Body of pancreas (tissue), 4 donors: ENCODE measurements at regions not wholly inside any gene's neighbourhood (a gene's known extent, or its start where the extent isn't known, plus 50 kb on each side); places are given as distances from the start of the nearest gene placed in this dataset.
"Not testable (repeated sequence)": the region's sequence is repeated elsewhere in the genome, so short reads cannot be mapped to it uniquely, and the experiment has no call there.

Experiments
- ATAC-seq: fragments of 150-250 bp; one replicate; pipeline ENCODE4 v1.9.1; 2016
- DNase-seq, 4 donors: peaks; one replicate each; pipeline ENCODE4 v3.0.0-alpha.2; 2019
- H3K27ac ChIP-seq, 4 donors: fragments of 200-600 bp; sonication (generic); 1 replicate in 3 of 4; 2 replicates in 1 of 4; pipeline versions ENCODE4 v1.5.1 to v1.6.1; 2016 to 2019; ENCODE audit warnings: mild to moderate bottlenecking in 1 of 4, mixed read lengths in 1 of 4, moderate library complexity in 1 of 4
- H3K27me3 ChIP-seq, 2 donors: fragments of 200-600 bp; sonication (generic); one replicate each; pipeline ENCODE4 v1.6.0; 2016; ENCODE audit warnings: mild to moderate bottlenecking in 1 of 2
- H3K36me3 ChIP-seq, 2 donors: fragments of 200-600 bp; sonication (generic); replicated peaks in 1 of 2; 2 replicates each; pipeline ENCODE4 v1.5.1; 2016; ENCODE audit warnings: low read depth in 2 of 2; ENCODE audit not compliant: insufficient read depth in 1 of 2
- H3K4me1 ChIP-seq: fragments of 200-600 bp; sonication (generic); one replicate; pipeline ENCODE4 v1.6.0; 2016
- H3K4me3 ChIP-seq, 2 donors: fragments of 200-600 bp; sonication (generic); 1 replicate in 1 of 2; 2 replicates in 1 of 2; pipeline ENCODE4 v1.5.1; 2016 to 2019
- H3K9me3 ChIP-seq, 3 donors: fragments of 200-600 bp; sonication (generic); 1 replicate in 2 of 3; 2 replicates in 1 of 3; pipeline ENCODE4 v1.5.1; 2016
- CTCF ChIP-seq, 7 experiments: fragments of 450-650 bp in 4 of 7; fragments of 200-600 bp in 3 of 7; sonication (generic) in 3 of 7; IDR thresholded peaks; one replicate each; pipeline ENCODE4 v1.5.1; 2016 to 2019; ENCODE audit warnings: antibody characterized with exemption in 7 of 7
- POLR2A ChIP-seq, 3 donors: fragments of 450-650 bp; IDR thresholded peaks; one replicate each; pipeline ENCODE4 v1.6.1; 2016; ENCODE audit warnings: antibody characterized with exemption in 3 of 3, mild to moderate bottlenecking in 2 of 3
- WGBS, 2 donors: methylation state at CpG; one replicate each; pipeline ENCODE4 v1.1.5; 2017; 5-methylcytosine and 5-hydroxymethylcytosine counted together
- intact Hi-C: fragments of 100-400 bp; cut with DNase I; formaldehyde crosslinking; loops from one replicate; pipeline ENCODE4 v1.15.1; 2023

GRCh38 chr9:78091731-78092130 lies 60.1 kb upstream of the GNAQ start:
- Histone ChIP-seq H3K4me1 (no peaks in the 10 kb centered on the region), H3K36me3 (no peaks in the 10 kb centered on the region), H3K9me3 (no peaks in the 10 kb centered on the region), H3K4me3 (no peak overlapping the region), H3K27ac (no peak overlapping the region), H3K27me3 (no peaks in the 10 kb centered on the region)
- 89 to 93% methylated on average over 9 of the region's 9 CpGs for WGBS, 2 donors
- no peak for ATAC-seq
- DNase-seq: no peak
- intact Hi-C loops: no loop called here
- TF ChIP-seq CTCF (IDR thresholded peaks at IDR 0.05) (no peak), POLR2A (IDR thresholded peaks at IDR 0.05) (no peak)

DNA sequence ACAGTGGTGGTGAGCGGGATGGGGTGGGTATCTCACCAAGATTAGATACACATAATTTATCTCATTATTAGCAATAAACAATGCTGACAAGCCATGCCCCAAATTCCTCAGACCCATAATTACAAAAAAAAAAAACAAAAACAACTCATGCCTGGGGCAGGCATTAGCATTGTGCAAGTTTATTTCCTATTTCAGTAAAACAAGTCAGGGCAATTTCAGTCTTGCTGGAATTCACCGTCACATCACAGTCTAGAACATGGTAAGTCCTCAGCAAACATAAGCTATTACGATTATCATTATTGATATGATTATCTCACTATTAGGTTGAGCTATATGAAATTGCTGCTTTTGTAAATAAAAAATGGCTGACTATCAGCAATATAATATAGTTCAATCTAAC lies 57.5 kb upstream of the GNAQ start:
- Histone ChIP-seq H3K27ac (no peak overlapping the region), H3K4me1 (no peaks in the 10 kb centered on the region), H3K9me3 (no peaks in the 10 kb centered on the region), H3K4me3 (no peak overlapping the region), H3K27me3 (no peaks in the 10 kb centered on the region), H3K36me3 (no peaks in the 10 kb centered on the region)
- 67 to 85% methylated on average over 3 of the region's 3 CpGs for WGBS, 2 donors
- DNase-seq: no peak
- ATAC-seq: no peak
- intact Hi-C loops: no loop called here
- no peak for TF ChIP-seq POLR2A (IDR thresholded peaks at IDR 0.05)
- no peak for TF ChIP-seq CTCF (IDR thresholded peaks at IDR 0.05)

- intact Hi-C loops, H3K4me1 ChIP-seq, H3K4me3 ChIP-seq, H3K27ac ChIP-seq, H3K27me3 ChIP-seq, DNase-seq, H3K36me3 ChIP-seq, ATAC-seq, H3K9me3 ChIP-seq: not testable (repeated sequence)
- WGBS, 2 donors: 88 to 95% methylated on average over 1 of the region's 1 CpG
Measured at GRCh38 chr9:78088190-78088589, 56.6 kb upstream of the GNAQ start.
